ENCODE measurements at regions not wholly inside any gene's neighbourhood (a gene's known extent, or its start where the extent isn't known, plus 50 kb on each side); places are given as distances from the start of the nearest gene placed in this dataset.

DNA sequence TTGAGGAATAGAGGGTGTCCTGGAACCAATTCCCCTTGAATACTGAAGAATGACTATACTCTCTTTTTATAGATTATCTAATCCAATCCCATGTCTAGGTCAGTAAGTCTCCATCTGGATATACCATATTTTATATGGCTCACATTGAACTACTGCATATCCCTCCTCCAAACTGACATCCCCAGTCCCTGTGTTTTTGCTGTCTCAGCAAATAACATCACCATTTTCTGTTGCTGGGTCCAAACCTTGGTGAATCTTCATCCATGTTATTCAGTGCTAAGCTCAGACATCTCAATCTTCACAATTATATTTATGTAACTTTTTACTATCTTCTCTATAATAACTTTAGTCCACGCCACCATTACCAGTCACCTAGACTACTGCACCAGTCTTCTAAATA, 269.6 kb upstream of the CNTNAP4 start:
- no peaks in the 10 kb centered on the region for H4K20me1 ChIP-seq (ENCODE audit: insufficient read depth, low read length)
- TF ChIP-seq CTCF (conservative IDR thresholded peaks at IDR 0.05; ENCODE audit: low read length) (no peak), EZH2phosphoT487 (IDR thresholded peaks at IDR 0.05; ENCODE audit: borderline replicate concordance, low read depth, low read length) (no peak)
- H3K4me3 ChIP-seq (ENCODE audit: low read depth, low read length, poor library complexity, severe bottlenecking) = no peak overlapping the region
- H3K36me3 ChIP-seq (ENCODE audit: insufficient read depth, low read length) = no peaks in the 10 kb centered on the region
- H2AFZ ChIP-seq (ENCODE audit: low read length) = no peak overlapping the region
- no peaks in the 10 kb centered on the region for H3K79me2 ChIP-seq (ENCODE audit: insufficient read depth, low read depth, low read length)
- ChIA-PET CTCF (ENCODE audit: unreplicated experiment) (no interaction called here), POLR2A (no interaction called here)
- no peaks in the 10 kb centered on the region for H3K9me3 ChIP-seq (ENCODE audit: low read length)
- no peaks in the 10 kb centered on the region for H3K9me2 ChIP-seq (ENCODE audit: insufficient read depth, low read length)
- H3K27ac ChIP-seq (ENCODE audit: low read depth, low read length, poor library complexity, severe bottlenecking) = no peak overlapping the region
- no peaks in the 10 kb centered on the region for H3K4me1 ChIP-seq (ENCODE audit: insufficient read depth, low read length, poor library complexity, severe bottlenecking)
- intact Hi-C loops (cut with micrococcal nuclease; ENCODE audit: unreplicated experiment) = no loop called here
- BruUV-seq (replicated peaks) = no TSS peak
- H3K4me2 ChIP-seq (ENCODE audit: low read length) = no peak overlapping the region
- DNase-seq (ENCODE audit: low spot score) = no peak

DNA sequence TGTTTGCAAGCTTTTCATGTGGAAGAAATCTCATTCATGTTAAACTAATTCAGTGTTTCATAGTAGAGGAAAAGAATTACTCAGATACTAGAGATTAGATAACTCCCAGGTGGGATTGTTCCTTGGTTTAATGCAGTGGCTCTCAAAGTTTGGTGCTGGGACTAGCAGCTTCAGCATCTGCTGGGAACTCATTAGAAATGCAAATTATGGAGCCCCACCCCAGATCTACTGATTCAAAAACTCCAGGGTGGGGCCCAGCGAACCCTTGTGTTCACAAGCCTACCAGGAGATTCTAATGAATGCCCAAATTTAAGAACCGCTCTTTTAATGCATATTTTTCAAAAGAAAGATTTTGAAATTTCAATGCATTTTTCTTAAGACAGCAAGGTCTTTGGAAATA, 253.4 kb upstream of the CNTNAP4 start:
- H3K9me2 ChIP-seq (ENCODE audit: insufficient read depth, low read length) = no peaks in the 10 kb centered on the region
- no peaks in the 10 kb centered on the region for H3K9me3 ChIP-seq (ENCODE audit: low read length)
- no peaks in the 10 kb centered on the region for H3K4me1 ChIP-seq (ENCODE audit: insufficient read depth, low read length, poor library complexity, severe bottlenecking)
- no peak overlapping the region for H2AFZ ChIP-seq (ENCODE audit: low read length)
- no peak for DNase-seq (ENCODE audit: low spot score)
- POLR2A ChIA-PET = interaction anchor here (1.9 kb wide), 1 partner anchor 11 kb away, joined by 5 read pairs; no protein-coding TSS in a partner anchor
- H3K4me3 ChIP-seq (ENCODE audit: low read depth, low read length, poor library complexity, severe bottlenecking) = no peak overlapping the region
- BruUV-seq (replicated peaks) = no TSS peak
- intact Hi-C loops (cut with micrococcal nuclease; ENCODE audit: unreplicated experiment) = no loop called here
- H3K4me2 ChIP-seq (ENCODE audit: low read length) = no peak overlapping the region
- no peak overlapping the region for H3K27ac ChIP-seq (ENCODE audit: low read depth, low read length, poor library complexity, severe bottlenecking)
- H3K79me2 ChIP-seq (ENCODE audit: insufficient read depth, low read depth, low read length) = no peaks in the 10 kb centered on the region
- H4K20me1 ChIP-seq (ENCODE audit: insufficient read depth, low read length) = no peaks in the 10 kb centered on the region
- TF ChIP-seq EZH2phosphoT487 (IDR thresholded peaks at IDR 0.05; ENCODE audit: borderline replicate concordance, low read depth, low read length) = no peak
- no peak for TF ChIP-seq CTCF (conservative IDR thresholded peaks at IDR 0.05; ENCODE audit: low read length)
- H3K36me3 ChIP-seq (ENCODE audit: insufficient read depth, low read length) = no peaks in the 10 kb centered on the region
- CTCF ChIA-PET (ENCODE audit: unreplicated experiment) = no interaction called here

DNA sequence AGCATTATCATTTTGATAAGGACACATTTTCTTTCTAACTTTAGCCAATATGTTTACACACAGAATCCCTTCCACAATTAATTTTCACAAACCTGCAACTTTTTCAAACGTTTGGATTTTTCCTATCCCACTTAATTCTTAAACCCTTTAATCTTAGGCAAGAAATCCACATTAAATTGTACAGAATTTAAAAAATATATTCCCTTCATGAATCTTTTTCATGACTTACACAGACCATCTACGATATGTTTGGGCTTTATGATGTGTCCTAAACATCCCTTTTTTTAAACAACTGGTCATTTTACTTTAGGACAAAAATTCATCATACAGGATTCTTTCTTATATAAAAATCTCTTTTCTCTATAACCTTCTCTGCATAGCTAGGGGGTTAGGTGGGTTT, 241.5 kb upstream of the CNTNAP4 start:
- Histone ChIP-seq H3K27ac (ENCODE audit: low read depth, low read length, poor library complexity, severe bottlenecking) (no peak overlapping the region), H3K4me3 (ENCODE audit: low read depth, low read length, poor library complexity, severe bottlenecking) (no peak overlapping the region), H4K20me1 (ENCODE audit: insufficient read depth, low read length) (no peaks in the 10 kb centered on the region), H3K9me3 (ENCODE audit: low read length) (peaks cover 20% of the 10 kb centered on the region; the same call in 1 of the 2 replicates), H3K4me1 (ENCODE audit: insufficient read depth, low read length, poor library complexity, severe bottlenecking) (no peaks in the 10 kb centered on the region), H3K79me2 (ENCODE audit: insufficient read depth, low read depth, low read length) (no peaks in the 10 kb centered on the region), H3K4me2 (ENCODE audit: low read length) (no peak overlapping the region), H2AFZ (ENCODE audit: low read length) (no peak overlapping the region), H3K36me3 (ENCODE audit: insufficient read depth, low read length) (no peaks in the 10 kb centered on the region), H3K9me2 (ENCODE audit: insufficient read depth, low read length) (no peaks in the 10 kb centered on the region)
- peak; percentile 32 for DNase-seq (ENCODE audit: low spot score)
- no TSS peak for BruUV-seq (replicated peaks)
- intact Hi-C loops (cut with micrococcal nuclease; ENCODE audit: unreplicated experiment) = no loop called here
- TF ChIP-seq EZH2phosphoT487 (IDR thresholded peaks at IDR 0.05; ENCODE audit: borderline replicate concordance, low read depth, low read length) = no peak
- no peak for TF ChIP-seq CTCF (conservative IDR thresholded peaks at IDR 0.05; ENCODE audit: low read length)
- ChIA-PET POLR2A (no interaction called here), CTCF (ENCODE audit: unreplicated experiment) (no interaction called here)
